GM23338 (cell line): ENCODE measurements at regions not wholly inside any gene's neighbourhood (a gene's known extent, or its start where the extent isn't known, plus 50 kb on each side); places are given as distances from the start of the nearest gene placed in this dataset.

Source experiments
- ATAC-seq: fragments of 200-7000 bp; cut with Tn5 transposase; 3 replicates; pipeline ENCODE4 v1.9.1; 2020
- DNase-seq: peaks from one replicate; pipeline ENCODE4 v3.0.0-alpha.2; 2015; ENCODE audit warnings: low spot score
- H2AFZ ChIP-seq: fragments of 200-600 bp; sonication (generic); 2 replicates; pipeline ENCODE4 v1.8.0; 2016; ENCODE audit warnings: antibody characterized with exemption, mild to moderate bottlenecking, moderate library complexity
- H3F3A ChIP-seq: fragments of 200-600 bp; sonication (generic); replicated peaks from 2 replicates; pipeline ENCODE4 v1.8.0; 2017; ENCODE audit warnings: antibody characterized with exemption, mixed run types, low read depth
- H3K27ac ChIP-seq: fragments of 200-600 bp; sonication (generic); 2 replicates; pipeline ENCODE4 v1.6.1; 2016; ENCODE audit warnings: low read depth
- H3K27me3 ChIP-seq: fragments of 200-600 bp; sonication (generic); 2 replicates; pipeline ENCODE4 v1.8.0; 2016; ENCODE audit warnings: mild to moderate bottlenecking, mixed run types, moderate library complexity; ENCODE audit not compliant: insufficient read depth
- H3K36me3 ChIP-seq: fragments of 200-600 bp; sonication (generic); 2 replicates; pipeline ENCODE4 v1.8.0; 2016; ENCODE audit warnings: mild to moderate bottlenecking; ENCODE audit not compliant: insufficient read depth
- H3K4me1 ChIP-seq: fragments of 200-600 bp; sonication (generic); 2 replicates; pipeline ENCODE4 v1.8.0; 2016; ENCODE audit warnings: mild to moderate bottlenecking, moderate library complexity; ENCODE audit not compliant: insufficient read depth
- H3K4me2 ChIP-seq: fragments of 200-600 bp; sonication (generic); 2 replicates; pipeline ENCODE4 v1.7.1; 2017; ENCODE audit warnings: mixed run types
- H3K4me3 ChIP-seq: fragments of 200-600 bp; sonication (generic); 2 replicates; pipeline ENCODE4 v1.6.1; 2016; ENCODE audit warnings: mixed run types
- H3K79me2 ChIP-seq: fragments of 200-600 bp; sonication (generic); replicated peaks from 2 replicates; pipeline ENCODE4 v1.8.0; 2017; ENCODE audit warnings: mild to moderate bottlenecking; ENCODE audit not compliant: insufficient read depth
- H3K9me2 ChIP-seq: fragments of 200-600 bp; sonication (generic); 2 replicates; pipeline ENCODE4 v1.8.0; 2017; ENCODE audit not compliant: insufficient read depth
- H4K20me1 ChIP-seq: fragments of 200-600 bp; sonication (generic); replicated peaks from 2 replicates; pipeline ENCODE4 v1.8.0; 2017; ENCODE audit warnings: mild to moderate bottlenecking; ENCODE audit not compliant: insufficient read depth
- H3K27ac Mint-ChIP-seq: 2 replicates; pipeline ENCODE4 v1.8.0; 2020; ENCODE audit warnings: inconsistent platforms, mild to moderate bottlenecking, moderate library complexity, mixed read lengths
- H3K27me3 Mint-ChIP-seq: 3 replicates; pipeline ENCODE4 v1.8.0; 2022; ENCODE audit warnings: low read depth, mild to moderate bottlenecking, moderate library complexity, mixed read lengths, inconsistent platforms; ENCODE audit not compliant: insufficient read depth, poor library complexity
- H3K36me3 Mint-ChIP-seq: 3 replicates; pipeline ENCODE4 v1.8.0; 2021; ENCODE audit warnings: low read depth, mild to moderate bottlenecking, inconsistent platforms, moderate library complexity, mixed read lengths
- H3K4me1 Mint-ChIP-seq: 3 replicates; pipeline ENCODE4 v1.8.0; 2020; ENCODE audit warnings: mild to moderate bottlenecking, inconsistent platforms, mixed read lengths
- H3K4me3 Mint-ChIP-seq: 3 replicates; pipeline ENCODE4 v1.8.0; 2021; ENCODE audit warnings: moderate library complexity, mild to moderate bottlenecking, inconsistent platforms, mixed read lengths
- H3K9me3 Mint-ChIP-seq: 3 replicates; pipeline ENCODE4 v1.8.0; 2020; ENCODE audit warnings: moderate library complexity, mild to moderate bottlenecking, inconsistent platforms, mixed read lengths
- CREB1 ChIP-seq: fragments of 250-450 bp; sonication (Bioruptor Pico); IDR thresholded peaks from 2 replicates; pipeline ENCODE4 v1.5.0; 2020; ENCODE audit warnings: low read depth, mild to moderate bottlenecking, moderate library complexity
- EZH2 ChIP-seq: fragments of 200-600 bp; sonication (generic); IDR thresholded peaks from one replicate; pipeline ENCODE4 v1.8.0; 2017; ENCODE audit warnings: antibody characterized with exemption, mild to moderate bottlenecking, low read depth; ENCODE audit not compliant: unreplicated experiment
- EZH2phosphoT487 ChIP-seq: fragments of 200-600 bp; sonication (generic); IDR thresholded peaks from one replicate; pipeline ENCODE4 v1.8.1; 2018; ENCODE audit warnings: antibody characterized with exemption; ENCODE audit not compliant: unreplicated experiment
- JUNB ChIP-seq: IDR thresholded peaks from one replicate; pipeline ENCODE4 v1.6.1; 2016; ENCODE audit warnings: antibody characterized with exemption; ENCODE audit not compliant: unreplicated experiment
- NANOG ChIP-seq: IDR thresholded peaks from 2 replicates; pipeline ENCODE4 v1.6.1; 2016; ENCODE audit warnings: antibody characterized with exemption, borderline replicate concordance
- POLR2AphosphoS5 ChIP-seq: IDR thresholded peaks from 2 replicates; pipeline ENCODE4 v1.6.1; 2016; ENCODE audit warnings: antibody characterized with exemption, low read depth
- STAT1 ChIP-seq: IDR thresholded peaks from one replicate; pipeline ENCODE4 v1.6.1; 2016; ENCODE audit warnings: antibody characterized with exemption; ENCODE audit not compliant: unreplicated experiment
- ZNF114 ChIP-seq: fragments of 250-450 bp; sonication (Bioruptor Pico); IDR thresholded peaks from 2 replicates; pipeline ENCODE4 v1.5.0; 2020; ENCODE audit warnings: mild to moderate bottlenecking, moderate library complexity
- ZNF331 ChIP-seq: fragments of 250-450 bp; sonication (Bioruptor Pico); IDR thresholded peaks from 2 replicates; pipeline ENCODE4 v1.5.0; 2020; ENCODE audit warnings: low read depth, mild to moderate bottlenecking, moderate library complexity
- TF ChIP-seq, protein P1 (sequence below): fragments of 250-450 bp; sonication (Bioruptor Pico); IDR thresholded peaks from 2 replicates; pipeline ENCODE4 v1.5.0; 2020; ENCODE audit warnings: mild to moderate bottlenecking, moderate library complexity
- TF ChIP-seq, protein P2 (sequence below): IDR thresholded peaks from one replicate; pipeline ENCODE4 v1.6.1; 2018; ENCODE audit warnings: antibody characterized with exemption; ENCODE audit not compliant: unreplicated experiment
- TF ChIP-seq, protein P3 (sequence below), 2 experiments: fragments of 200-600 bp in 1 of 2; sonication (generic) in 1 of 2; conservative IDR thresholded peaks; 2 replicates each; pipeline versions ENCODE4 v1.5.1 to v1.6.1; 2016 to 2017; ENCODE audit warnings: antibody characterized with exemption in 2 of 2, low read depth in 2 of 2, mild to moderate bottlenecking in 2 of 2, moderate library complexity in 1 of 2

DNA sequence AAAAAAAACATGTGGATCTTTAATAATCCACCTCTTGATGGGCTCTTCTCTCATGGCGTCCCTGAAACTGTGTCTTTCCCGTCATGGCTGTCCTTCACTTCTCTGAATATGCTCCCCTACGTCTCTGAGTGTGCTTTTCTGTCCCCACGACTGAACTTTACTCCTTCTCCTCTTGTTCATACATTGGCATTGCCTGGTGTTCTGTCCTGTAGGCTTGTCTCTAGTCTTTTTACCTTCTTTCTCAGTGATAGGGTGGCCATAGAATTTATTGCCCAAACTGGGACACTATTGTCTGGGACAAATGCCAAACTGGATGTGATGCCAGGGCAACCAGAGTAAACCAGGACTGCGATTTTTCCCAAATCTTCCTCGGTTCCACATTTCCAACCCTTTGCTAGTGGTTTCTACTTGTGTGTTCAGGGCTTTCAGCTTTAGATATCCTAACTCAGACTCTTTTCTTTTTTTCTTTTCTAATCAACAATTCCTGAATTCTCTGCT lies 202.2 kb downstream of the ATP23 start (continued):
- TF ChIP-seq, protein P1, sequence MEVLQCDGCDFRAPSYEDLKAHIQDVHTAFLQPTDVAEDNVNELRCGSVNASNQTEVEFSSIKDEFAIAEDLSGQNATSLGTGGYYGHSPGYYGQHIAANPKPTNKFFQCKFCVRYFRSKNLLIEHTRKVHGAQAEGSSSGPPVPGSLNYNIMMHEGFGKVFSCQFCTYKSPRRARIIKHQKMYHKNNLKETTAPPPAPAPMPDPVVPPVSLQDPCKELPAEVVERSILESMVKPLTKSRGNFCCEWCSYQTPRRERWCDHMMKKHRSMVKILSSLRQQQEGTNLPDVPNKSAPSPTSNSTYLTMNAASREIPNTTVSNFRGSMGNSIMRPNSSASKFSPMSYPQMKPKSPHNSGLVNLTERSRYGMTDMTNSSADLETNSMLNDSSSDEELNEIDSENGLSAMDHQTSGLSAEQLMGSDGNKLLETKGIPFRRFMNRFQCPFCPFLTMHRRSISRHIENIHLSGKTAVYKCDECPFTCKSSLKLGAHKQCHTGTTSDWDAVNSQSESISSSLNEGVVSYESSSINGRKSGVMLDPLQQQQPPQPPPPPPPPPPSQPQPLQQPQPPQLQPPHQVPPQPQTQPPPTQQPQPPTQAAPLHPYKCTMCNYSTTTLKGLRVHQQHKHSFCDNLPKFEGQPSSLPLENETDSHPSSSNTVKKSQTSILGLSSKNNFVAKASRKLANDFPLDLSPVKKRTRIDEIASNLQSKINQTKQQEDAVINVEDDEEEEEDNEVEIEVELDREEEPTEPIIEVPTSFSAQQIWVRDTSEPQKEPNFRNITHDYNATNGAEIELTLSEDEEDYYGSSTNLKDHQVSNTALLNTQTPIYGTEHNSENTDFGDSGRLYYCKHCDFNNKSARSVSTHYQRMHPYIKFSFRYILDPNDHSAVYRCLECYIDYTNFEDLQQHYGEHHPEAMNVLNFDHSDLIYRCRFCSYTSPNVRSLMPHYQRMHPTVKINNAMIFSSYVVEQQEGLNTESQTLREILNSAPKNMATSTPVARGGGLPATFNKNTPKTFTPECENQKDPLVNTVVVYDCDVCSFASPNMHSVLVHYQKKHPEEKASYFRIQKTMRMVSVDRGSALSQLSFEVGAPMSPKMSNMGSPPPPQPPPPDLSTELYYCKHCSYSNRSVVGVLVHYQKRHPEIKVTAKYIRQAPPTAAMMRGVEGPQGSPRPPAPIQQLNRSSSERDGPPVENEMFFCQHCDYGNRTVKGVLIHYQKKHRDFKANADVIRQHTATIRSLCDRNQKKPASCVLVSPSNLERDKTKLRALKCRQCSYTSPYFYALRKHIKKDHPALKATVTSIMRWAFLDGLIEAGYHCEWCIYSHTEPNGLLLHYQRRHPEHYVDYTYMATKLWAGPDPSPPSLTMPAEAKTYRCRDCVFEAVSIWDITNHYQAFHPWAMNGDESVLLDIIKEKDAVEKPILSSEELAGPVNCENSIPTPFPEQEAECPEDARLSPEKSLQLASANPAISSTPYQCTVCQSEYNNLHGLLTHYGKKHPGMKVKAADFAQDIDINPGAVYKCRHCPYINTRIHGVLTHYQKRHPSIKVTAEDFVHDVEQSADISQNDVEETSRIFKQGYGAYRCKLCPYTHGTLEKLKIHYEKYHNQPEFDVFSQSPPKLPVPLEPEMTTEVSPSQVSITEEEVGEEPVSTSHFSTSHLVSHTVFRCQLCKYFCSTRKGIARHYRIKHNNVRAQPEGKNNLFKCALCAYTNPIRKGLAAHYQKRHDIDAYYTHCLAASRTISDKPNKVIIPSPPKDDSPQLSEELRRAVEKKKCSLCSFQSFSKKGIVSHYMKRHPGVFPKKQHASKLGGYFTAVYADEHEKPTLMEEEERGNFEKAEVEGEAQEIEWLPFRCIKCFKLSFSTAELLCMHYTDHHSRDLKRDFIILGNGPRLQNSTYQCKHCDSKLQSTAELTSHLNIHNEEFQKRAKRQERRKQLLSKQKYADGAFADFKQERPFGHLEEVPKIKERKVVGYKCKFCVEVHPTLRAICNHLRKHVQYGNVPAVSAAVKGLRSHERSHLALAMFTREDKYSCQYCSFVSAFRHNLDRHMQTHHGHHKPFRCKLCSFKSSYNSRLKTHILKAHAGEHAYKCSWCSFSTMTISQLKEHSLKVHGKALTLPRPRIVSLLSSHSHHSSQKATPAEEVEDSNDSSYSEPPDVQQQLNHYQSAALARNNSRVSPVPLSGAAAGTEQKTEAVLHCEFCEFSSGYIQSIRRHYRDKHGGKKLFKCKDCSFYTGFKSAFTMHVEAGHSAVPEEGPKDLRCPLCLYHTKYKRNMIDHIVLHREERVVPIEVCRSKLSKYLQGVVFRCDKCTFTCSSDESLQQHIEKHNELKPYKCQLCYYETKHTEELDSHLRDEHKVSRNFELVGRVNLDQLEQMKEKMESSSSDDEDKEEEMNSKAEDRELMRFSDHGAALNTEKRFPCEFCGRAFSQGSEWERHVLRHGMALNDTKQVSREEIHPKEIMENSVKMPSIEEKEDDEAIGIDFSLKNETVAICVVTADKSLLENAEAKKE (CRISPR knock-in tag), result no peak

DNA sequence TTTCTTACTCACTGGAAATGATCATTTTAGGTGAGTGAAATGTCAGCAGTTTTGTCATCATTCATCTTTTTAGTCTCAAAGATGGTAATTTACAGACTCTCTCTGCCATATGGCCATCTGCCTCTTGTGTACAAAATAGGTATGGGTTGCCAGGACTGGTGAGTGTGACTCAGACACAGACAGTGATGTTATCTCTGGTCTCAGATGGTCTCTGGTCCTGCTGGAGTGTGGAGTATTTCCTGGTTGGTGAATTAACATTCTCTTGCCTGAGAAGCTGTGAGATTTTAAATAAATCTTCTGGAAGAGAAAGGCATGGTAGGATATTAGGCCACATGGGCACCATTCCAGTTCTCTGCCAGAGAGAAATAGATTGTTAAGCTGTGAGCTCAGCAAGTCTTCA lies 207.0 kb downstream of the ATP23 start:
- no peak overlapping the region for H3K4me3 ChIP-seq
- Mint-ChIP-seq H3K27me3 (no peaks in the 10 kb centered on the region), H3K36me3 (peaks cover 8% of the 10 kb centered on the region; the same call in 2 of the 3 replicates), H3K4me3 (no peak overlapping the region), H3K4me1 (no peaks in the 10 kb centered on the region), H3K27ac (no peak overlapping the region), H3K9me3 (peaks cover 13% of the 10 kb centered on the region; the same call in 2 of the 3 replicates)
- H4K20me1 ChIP-seq, result no peaks in the 10 kb centered on the region
- no peak for DNase-seq
- H3K36me3 ChIP-seq, result no peaks in the 10 kb centered on the region
- H3K4me2 ChIP-seq, result no peak overlapping the region
- peak overlapping the region; percentile 21; the same call in 1 of the 2 replicates for H2AFZ ChIP-seq
- 0 out of 2 replicates have a peak, but pooled peaks cover 10% of the 10 kb centered on the region for H3K9me2 ChIP-seq
- no peak for ATAC-seq
- H3K79me2 ChIP-seq, result no peaks in the 10 kb centered on the region
- no peaks in the 10 kb centered on the region for H3K27me3 ChIP-seq
- H3K4me1 ChIP-seq, result no peaks in the 10 kb centered on the region
- no peak overlapping the region for H3K27ac ChIP-seq
- H3F3A ChIP-seq, result no peaks in the 10 kb centered on the region
- no peak for TF ChIP-seq NANOG
- TF ChIP-seq ZNF114, result no peak
- TF ChIP-seq JUNB, result no peak
- TF ChIP-seq ZNF331 (CRISPR knock-in tag), result no peak
- no peak for TF ChIP-seq CREB1 (CRISPR knock-in tag)
- TF ChIP-seq POLR2AphosphoS5, result no peak
- TF ChIP-seq EZH2phosphoT487, result no peak
- no peak for TF ChIP-seq STAT1
- TF ChIP-seq EZH2, result no peak
- TF ChIP-seq, protein P2, sequence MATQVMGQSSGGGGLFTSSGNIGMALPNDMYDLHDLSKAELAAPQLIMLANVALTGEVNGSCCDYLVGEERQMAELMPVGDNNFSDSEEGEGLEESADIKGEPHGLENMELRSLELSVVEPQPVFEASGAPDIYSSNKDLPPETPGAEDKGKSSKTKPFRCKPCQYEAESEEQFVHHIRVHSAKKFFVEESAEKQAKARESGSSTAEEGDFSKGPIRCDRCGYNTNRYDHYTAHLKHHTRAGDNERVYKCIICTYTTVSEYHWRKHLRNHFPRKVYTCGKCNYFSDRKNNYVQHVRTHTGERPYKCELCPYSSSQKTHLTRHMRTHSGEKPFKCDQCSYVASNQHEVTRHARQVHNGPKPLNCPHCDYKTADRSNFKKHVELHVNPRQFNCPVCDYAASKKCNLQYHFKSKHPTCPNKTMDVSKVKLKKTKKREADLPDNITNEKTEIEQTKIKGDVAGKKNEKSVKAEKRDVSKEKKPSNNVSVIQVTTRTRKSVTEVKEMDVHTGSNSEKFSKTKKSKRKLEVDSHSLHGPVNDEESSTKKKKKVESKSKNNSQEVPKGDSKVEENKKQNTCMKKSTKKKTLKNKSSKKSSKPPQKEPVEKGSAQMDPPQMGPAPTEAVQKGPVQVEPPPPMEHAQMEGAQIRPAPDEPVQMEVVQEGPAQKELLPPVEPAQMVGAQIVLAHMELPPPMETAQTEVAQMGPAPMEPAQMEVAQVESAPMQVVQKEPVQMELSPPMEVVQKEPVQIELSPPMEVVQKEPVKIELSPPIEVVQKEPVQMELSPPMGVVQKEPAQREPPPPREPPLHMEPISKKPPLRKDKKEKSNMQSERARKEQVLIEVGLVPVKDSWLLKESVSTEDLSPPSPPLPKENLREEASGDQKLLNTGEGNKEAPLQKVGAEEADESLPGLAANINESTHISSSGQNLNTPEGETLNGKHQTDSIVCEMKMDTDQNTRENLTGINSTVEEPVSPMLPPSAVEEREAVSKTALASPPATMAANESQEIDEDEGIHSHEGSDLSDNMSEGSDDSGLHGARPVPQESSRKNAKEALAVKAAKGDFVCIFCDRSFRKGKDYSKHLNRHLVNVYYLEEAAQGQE, result no peak
- TF ChIP-seq, protein P3, sequence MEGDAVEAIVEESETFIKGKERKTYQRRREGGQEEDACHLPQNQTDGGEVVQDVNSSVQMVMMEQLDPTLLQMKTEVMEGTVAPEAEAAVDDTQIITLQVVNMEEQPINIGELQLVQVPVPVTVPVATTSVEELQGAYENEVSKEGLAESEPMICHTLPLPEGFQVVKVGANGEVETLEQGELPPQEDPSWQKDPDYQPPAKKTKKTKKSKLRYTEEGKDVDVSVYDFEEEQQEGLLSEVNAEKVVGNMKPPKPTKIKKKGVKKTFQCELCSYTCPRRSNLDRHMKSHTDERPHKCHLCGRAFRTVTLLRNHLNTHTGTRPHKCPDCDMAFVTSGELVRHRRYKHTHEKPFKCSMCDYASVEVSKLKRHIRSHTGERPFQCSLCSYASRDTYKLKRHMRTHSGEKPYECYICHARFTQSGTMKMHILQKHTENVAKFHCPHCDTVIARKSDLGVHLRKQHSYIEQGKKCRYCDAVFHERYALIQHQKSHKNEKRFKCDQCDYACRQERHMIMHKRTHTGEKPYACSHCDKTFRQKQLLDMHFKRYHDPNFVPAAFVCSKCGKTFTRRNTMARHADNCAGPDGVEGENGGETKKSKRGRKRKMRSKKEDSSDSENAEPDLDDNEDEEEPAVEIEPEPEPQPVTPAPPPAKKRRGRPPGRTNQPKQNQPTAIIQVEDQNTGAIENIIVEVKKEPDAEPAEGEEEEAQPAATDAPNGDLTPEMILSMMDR (conservative IDR thresholded peaks at IDR 0.05; ENCODE audit: low read depth in 2 of 2), result no peak
